Memory B cell (primary cell): ENCODE measurements at regions not wholly inside any gene's neighbourhood (a gene's known extent, or its start where the extent isn't known, plus 50 kb on each side); places are given as distances from the start of the nearest gene placed in this dataset.
"Not testable (repeated sequence)": the region's sequence is repeated elsewhere in the genome, so short reads cannot be mapped to it uniquely, and the experiment has no call there.

Experiments
- ATAC-seq: fragments of 150-1000 bp; cut with Tn5 transposase; 2 replicates; pipeline ENCODE4 v1.10.0; 2021; ENCODE audit warnings: low read depth, mild to moderate bottlenecking, moderate library complexity
- DNase-seq, 2 donors: peaks; one replicate each; pipeline ENCODE4 v3.0.0; 2022; ENCODE audit warnings: low spot score in 2 of 2
- H3K27ac Mint-ChIP-seq: one replicate; pipeline ENCODE4 v1.8.0; 2022; ENCODE audit warnings: mild to moderate bottlenecking, moderate library complexity, mixed read lengths
- H3K27me3 Mint-ChIP-seq: one replicate; pipeline ENCODE4 v1.8.0; 2022; ENCODE audit warnings: mixed read lengths
- H3K36me3 Mint-ChIP-seq: one replicate; pipeline ENCODE4 v1.8.0; 2022; ENCODE audit warnings: mild to moderate bottlenecking, mixed read lengths
- H3K4me1 Mint-ChIP-seq: one replicate; pipeline ENCODE4 v1.8.0; 2022; ENCODE audit warnings: mixed read lengths
- H3K4me3 Mint-ChIP-seq: one replicate; pipeline ENCODE4 v1.8.0; 2022; ENCODE audit warnings: mild to moderate bottlenecking, moderate library complexity, mixed read lengths
- H3K9me3 Mint-ChIP-seq: one replicate; pipeline ENCODE4 v1.8.0; 2022; ENCODE audit warnings: mixed read lengths

- not testable (repeated sequence) for DNase-seq, H3K9me3 Mint-ChIP-seq, H3K4me3 Mint-ChIP-seq, ATAC-seq, H3K36me3 Mint-ChIP-seq, H3K27ac Mint-ChIP-seq, H3K4me1 Mint-ChIP-seq, H3K27me3 Mint-ChIP-seq
Observed at GRCh38 chr15:20276312-20277114, 265.1 kb downstream of the GOLGA6L6 start.

GRCh38 chr15:20275373-20275967 lies 266.1 kb downstream of the GOLGA6L6 start:
- H3K4me1 Mint-ChIP-seq, H3K27me3 Mint-ChIP-seq, ATAC-seq, H3K36me3 Mint-ChIP-seq, H3K4me3 Mint-ChIP-seq, H3K9me3 Mint-ChIP-seq, DNase-seq, H3K27ac Mint-ChIP-seq: not testable (repeated sequence)

- DNase-seq (no peak), ATAC-seq (no peak)
- Mint-ChIP-seq H3K9me3 (no peaks in the 10 kb centered on the region), H3K36me3 (no peaks in the 10 kb centered on the region), H3K27me3 (no peaks in the 10 kb centered on the region), H3K4me1 (no peaks in the 10 kb centered on the region), H3K4me3 (no peak overlapping the region), H3K27ac (no peak overlapping the region)
Observed at GRCh38 chr15:20272422-20273184, 269.0 kb downstream of the GOLGA6L6 start.

GRCh38 chr15:20271647-20272046 lies 270.0 kb downstream of the GOLGA6L6 start:
- no peaks in the 10 kb centered on the region for H3K4me1 Mint-ChIP-seq
- H3K27me3 Mint-ChIP-seq, result no peaks in the 10 kb centered on the region
- no peak overlapping the region for H3K4me3 Mint-ChIP-seq
- no peaks in the 10 kb centered on the region for H3K9me3 Mint-ChIP-seq
- DNase-seq, result no peak
- H3K36me3 Mint-ChIP-seq, result no peaks in the 10 kb centered on the region
- ATAC-seq, result no peak
- no peak overlapping the region for H3K27ac Mint-ChIP-seq

GRCh38 chr15:20269956-20270355 lies 271.6 kb downstream of the GOLGA6L6 start:
- H3K9me3 Mint-ChIP-seq, DNase-seq, H3K36me3 Mint-ChIP-seq, ATAC-seq, H3K27me3 Mint-ChIP-seq, H3K27ac Mint-ChIP-seq, H3K4me1 Mint-ChIP-seq, H3K4me3 Mint-ChIP-seq: not testable (repeated sequence)

GRCh38 chr15:20267996-20268395 lies 273.6 kb downstream of the GOLGA6L6 start:
- not testable (repeated sequence) for H3K27me3 Mint-ChIP-seq, ATAC-seq, H3K4me3 Mint-ChIP-seq, H3K27ac Mint-ChIP-seq, H3K9me3 Mint-ChIP-seq, H3K36me3 Mint-ChIP-seq, DNase-seq, H3K4me1 Mint-ChIP-seq

- ATAC-seq, H3K27me3 Mint-ChIP-seq, DNase-seq, H3K27ac Mint-ChIP-seq, H3K4me1 Mint-ChIP-seq, H3K36me3 Mint-ChIP-seq, H3K9me3 Mint-ChIP-seq, H3K4me3 Mint-ChIP-seq: not testable (repeated sequence)
Observed at GRCh38 chr15:20267051-20267730, 274.4 kb downstream of the GOLGA6L6 start.

- H3K36me3 Mint-ChIP-seq, H3K4me3 Mint-ChIP-seq, DNase-seq, H3K27ac Mint-ChIP-seq, H3K9me3 Mint-ChIP-seq, H3K4me1 Mint-ChIP-seq, H3K27me3 Mint-ChIP-seq, ATAC-seq: not testable (repeated sequence)
Observed at GRCh38 chr15:20265710-20266109, 275.9 kb downstream of the GOLGA6L6 start.

GRCh38 chr15:20261321-20262280 lies 280.0 kb downstream of the GOLGA6L6 start:
- DNase-seq, ATAC-seq, H3K36me3 Mint-ChIP-seq, H3K4me1 Mint-ChIP-seq, H3K27ac Mint-ChIP-seq, H3K27me3 Mint-ChIP-seq, H3K9me3 Mint-ChIP-seq, H3K4me3 Mint-ChIP-seq: not testable (repeated sequence)

GRCh38 chr15:20260650-20261049 lies 280.9 kb downstream of the GOLGA6L6 start:
- H3K27me3 Mint-ChIP-seq, H3K4me1 Mint-ChIP-seq, ATAC-seq, H3K4me3 Mint-ChIP-seq, H3K36me3 Mint-ChIP-seq, DNase-seq, H3K27ac Mint-ChIP-seq, H3K9me3 Mint-ChIP-seq: not testable (repeated sequence)

- not testable (repeated sequence) for H3K9me3 Mint-ChIP-seq, H3K4me1 Mint-ChIP-seq, DNase-seq, H3K27ac Mint-ChIP-seq, ATAC-seq, H3K27me3 Mint-ChIP-seq, H3K4me3 Mint-ChIP-seq, H3K36me3 Mint-ChIP-seq
Observed at GRCh38 chr15:20259559-20260190, 281.9 kb downstream of the GOLGA6L6 start.

- not testable (repeated sequence) for ATAC-seq, H3K36me3 Mint-ChIP-seq, H3K27ac Mint-ChIP-seq, H3K9me3 Mint-ChIP-seq, H3K4me3 Mint-ChIP-seq, H3K4me1 Mint-ChIP-seq, H3K27me3 Mint-ChIP-seq, DNase-seq
Observed at GRCh38 chr15:20256394-20256793, 285.2 kb downstream of the GOLGA6L6 start.

GRCh38 chr15:20255641-20256040 lies 286.0 kb downstream of the GOLGA6L6 start:
- H3K36me3 Mint-ChIP-seq, H3K9me3 Mint-ChIP-seq, ATAC-seq, H3K27me3 Mint-ChIP-seq, DNase-seq, H3K27ac Mint-ChIP-seq, H3K4me3 Mint-ChIP-seq, H3K4me1 Mint-ChIP-seq: not testable (repeated sequence)
